Activated CD8-positive, alpha-beta memory T cell treated with anti-CD3 and anti-CD28 coated beads, Interleukin-2, amount 50 U/mL, for 24 hours (primary cell): ENCODE measurements at regions not wholly inside any gene's neighbourhood (a gene's known extent, or its start where the extent isn't known, plus 50 kb on each side); places are given as distances from the start of the nearest gene placed in this dataset.

Source experiments
- DNase-seq: peaks from one replicate; pipeline ENCODE4 v3.0.0-alpha.2; 2020; ENCODE audit errors: extremely low read depth

GRCh38 chr6:170000071-170000843, 248.8 kb downstream of the ERMARD start:
- no peak for DNase-seq

GRCh38 chr6:169999367-169999766, 247.9 kb downstream of the ERMARD start:
- no peak for DNase-seq

- no peak for DNase-seq
Measured at GRCh38 chr6:169998457-169998856, 247.0 kb downstream of the ERMARD start.

- no peak for DNase-seq
Measured at GRCh38 chr6:169997930-169998218, 246.5 kb downstream of the ERMARD start.

GRCh38 chr6:169997187-169997929, 245.9 kb downstream of the ERMARD start:
- DNase-seq: no peak

- DNase-seq: no peak
Measured at GRCh38 chr6:169996378-169997051, 245.1 kb downstream of the ERMARD start.

GRCh38 chr6:169994739-169995138, 243.3 kb downstream of the ERMARD start:
- DNase-seq: no peak

- DNase-seq: no peak
Measured at GRCh38 chr6:169993861-169994481, 242.5 kb downstream of the ERMARD start.

- DNase-seq: no peak
Measured at GRCh38 chr6:169991913-169992312, 240.5 kb downstream of the ERMARD start.

GRCh38 chr6:169991031-169991390, 239.6 kb downstream of the ERMARD start:
- no peak for DNase-seq

GRCh38 chr6:169990095-169991030, 238.9 kb downstream of the ERMARD start:
- no peak for DNase-seq

GRCh38 chr6:169989594-169989993, 238.2 kb downstream of the ERMARD start:
- no peak for DNase-seq

GRCh38 chr6:169988769-169989550, 237.5 kb downstream of the ERMARD start:
- no peak for DNase-seq

GRCh38 chr6:169986848-169987498, 235.6 kb downstream of the ERMARD start:
- DNase-seq: no peak

GRCh38 chr6:169986171-169986847, 234.9 kb downstream of the ERMARD start:
- DNase-seq: no peak

GRCh38 chr6:169985121-169986015, 233.9 kb downstream of the ERMARD start:
- DNase-seq: no peak

- no peak for DNase-seq
Measured at GRCh38 chr6:169984181-169985120, 233.0 kb downstream of the ERMARD start.
